Esophagus muscularis mucosa (tissue), 4 donors: ENCODE measurements at regions not wholly inside any gene's neighbourhood (a gene's known extent, or its start where the extent isn't known, plus 50 kb on each side); places are given as distances from the start of the nearest gene placed in this dataset.

Experiments
- DNase-seq: peaks from one replicate; pipeline ENCODE4 v3.0.0-alpha.2; 2017; ENCODE audit errors: extremely low spot score
- H3K27ac ChIP-seq, 4 donors: fragments of 200-600 bp; sonication (generic); replicated peaks in 1 of 4; 1 replicate in 3 of 4; 2 replicates in 1 of 4; pipeline ENCODE4 v1.5.1; 2016 to 2019; ENCODE audit warnings: mild to moderate bottlenecking in 1 of 4
- H3K27me3 ChIP-seq, 4 donors: fragments of 200-600 bp; sonication (generic); one replicate each; pipeline versions ENCODE4 v1.5.1 to v1.6.0; 2016 to 2019
- H3K36me3 ChIP-seq, 4 donors: fragments of 200-600 bp; sonication (generic); one replicate each; pipeline ENCODE4 v1.5.1; 2016 to 2019
- H3K4me1 ChIP-seq, 4 donors: fragments of 200-600 bp; sonication (generic); one replicate each; pipeline ENCODE4 v1.5.1; 2016 to 2019
- H3K4me3 ChIP-seq, 4 donors: fragments of 200-600 bp; sonication (generic); 1 replicate in 2 of 4; 2 replicates in 2 of 4; pipeline ENCODE4 v1.5.1; 2016 to 2019; ENCODE audit warnings: mild to moderate bottlenecking in 4 of 4, moderate library complexity in 1 of 4
- H3K9me3 ChIP-seq, 4 donors: fragments of 200-600 bp; sonication (generic); 1 replicate in 3 of 4; 2 replicates in 1 of 4; pipeline ENCODE4 v1.5.1; 2016 to 2019
- EP300 ChIP-seq: sonication (generic); formaldehyde crosslinking; IDR thresholded peaks from one replicate; pipeline ENCODE4 v1.6.1; 2017; ENCODE audit warnings: antibody characterized with exemption
- POLR2A ChIP-seq: fragments of 450-650 bp; IDR thresholded peaks from one replicate; pipeline ENCODE4 v1.6.1; 2017; ENCODE audit warnings: antibody characterized with exemption, moderate library complexity, mild to moderate bottlenecking, low read depth
- POLR2AphosphoS5 ChIP-seq, 2 donors: sonication (generic); formaldehyde crosslinking; IDR thresholded peaks; one replicate each; pipeline ENCODE4 v1.6.1; 2017; ENCODE audit warnings: antibody characterized with exemption in 2 of 2
- WGBS: methylation state at CpG from one replicate; pipeline ENCODE4 v1.1.5; 2018; 5-methylcytosine and 5-hydroxymethylcytosine counted together
- intact Hi-C: fragments of 100-400 bp; cut with DNase I; formaldehyde crosslinking; loops from one replicate; pipeline ENCODE4 v1.15.1; 2023
- TF ChIP-seq, protein P1 (sequence below), 3 experiments: fragments of 200-600 bp in 2 of 3; fragments of 450-650 bp in 1 of 3; sonication (generic) in 2 of 3; IDR thresholded peaks; one replicate each; pipeline ENCODE4 v1.5.1; 2017 to 2019; ENCODE audit warnings: antibody characterized with exemption in 3 of 3, mild to moderate bottlenecking in 2 of 3, moderate library complexity in 1 of 3

DNA sequence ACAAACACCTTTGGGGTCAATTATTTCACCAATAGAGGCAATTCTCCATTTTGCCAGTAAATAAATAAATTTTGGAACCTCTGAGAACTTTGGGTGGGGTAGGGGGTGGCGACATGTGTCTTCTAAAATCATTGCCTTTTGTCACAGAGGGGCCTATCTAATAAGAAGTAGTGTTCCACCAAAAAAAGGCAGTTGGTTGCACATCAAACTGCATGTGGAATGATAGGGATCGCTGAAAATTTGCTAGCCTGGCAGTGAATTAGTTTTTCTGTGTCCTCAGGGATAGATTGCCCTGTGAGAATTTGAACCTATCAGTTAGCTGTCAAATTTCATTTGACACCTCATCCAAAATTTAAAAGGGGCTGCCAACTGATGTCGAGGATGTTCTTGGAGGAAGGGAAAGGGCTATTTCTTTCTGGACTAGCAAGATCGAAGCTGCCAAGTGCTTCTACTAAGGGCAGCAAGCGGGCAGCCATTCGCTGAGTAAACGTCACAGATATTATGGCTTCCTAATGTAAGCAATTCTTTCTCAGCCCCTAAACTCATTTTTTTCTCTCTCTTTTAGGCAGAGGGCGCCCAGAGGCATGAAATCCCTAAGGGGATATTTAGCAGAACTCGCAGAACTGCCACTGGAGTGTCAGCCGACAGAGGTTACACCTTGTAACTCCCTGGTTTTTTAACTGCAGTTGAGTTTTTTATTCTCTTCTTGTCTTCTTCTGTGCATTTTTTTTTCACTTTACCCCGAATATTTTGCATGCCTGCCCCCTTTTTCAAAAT, 2208.1 kb upstream of the WWC1 start:
- no peak for DNase-seq
- no peaks in the 10 kb centered on the region for H3K4me1 ChIP-seq
- no peaks in the 10 kb centered on the region for H3K36me3 ChIP-seq
- H3K27me3 ChIP-seq: no peaks in the 10 kb centered on the region
- H3K9me3 ChIP-seq: no peaks in the 10 kb centered on the region
- TF ChIP-seq EP300 (no peak), POLR2A (no peak), POLR2AphosphoS5 (IDR thresholded peaks at IDR 0.05) (no peak)
- TF ChIP-seq, protein P1, sequence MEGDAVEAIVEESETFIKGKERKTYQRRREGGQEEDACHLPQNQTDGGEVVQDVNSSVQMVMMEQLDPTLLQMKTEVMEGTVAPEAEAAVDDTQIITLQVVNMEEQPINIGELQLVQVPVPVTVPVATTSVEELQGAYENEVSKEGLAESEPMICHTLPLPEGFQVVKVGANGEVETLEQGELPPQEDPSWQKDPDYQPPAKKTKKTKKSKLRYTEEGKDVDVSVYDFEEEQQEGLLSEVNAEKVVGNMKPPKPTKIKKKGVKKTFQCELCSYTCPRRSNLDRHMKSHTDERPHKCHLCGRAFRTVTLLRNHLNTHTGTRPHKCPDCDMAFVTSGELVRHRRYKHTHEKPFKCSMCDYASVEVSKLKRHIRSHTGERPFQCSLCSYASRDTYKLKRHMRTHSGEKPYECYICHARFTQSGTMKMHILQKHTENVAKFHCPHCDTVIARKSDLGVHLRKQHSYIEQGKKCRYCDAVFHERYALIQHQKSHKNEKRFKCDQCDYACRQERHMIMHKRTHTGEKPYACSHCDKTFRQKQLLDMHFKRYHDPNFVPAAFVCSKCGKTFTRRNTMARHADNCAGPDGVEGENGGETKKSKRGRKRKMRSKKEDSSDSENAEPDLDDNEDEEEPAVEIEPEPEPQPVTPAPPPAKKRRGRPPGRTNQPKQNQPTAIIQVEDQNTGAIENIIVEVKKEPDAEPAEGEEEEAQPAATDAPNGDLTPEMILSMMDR (IDR thresholded peaks at IDR 0.05): no peak
- no peak overlapping the region for H3K27ac ChIP-seq
- intact Hi-C loops: no loop called here
- H3K4me3 ChIP-seq: no peak overlapping the region
- WGBS: 45% methylated on average over 11 of the region's 11 CpGs

DNA sequence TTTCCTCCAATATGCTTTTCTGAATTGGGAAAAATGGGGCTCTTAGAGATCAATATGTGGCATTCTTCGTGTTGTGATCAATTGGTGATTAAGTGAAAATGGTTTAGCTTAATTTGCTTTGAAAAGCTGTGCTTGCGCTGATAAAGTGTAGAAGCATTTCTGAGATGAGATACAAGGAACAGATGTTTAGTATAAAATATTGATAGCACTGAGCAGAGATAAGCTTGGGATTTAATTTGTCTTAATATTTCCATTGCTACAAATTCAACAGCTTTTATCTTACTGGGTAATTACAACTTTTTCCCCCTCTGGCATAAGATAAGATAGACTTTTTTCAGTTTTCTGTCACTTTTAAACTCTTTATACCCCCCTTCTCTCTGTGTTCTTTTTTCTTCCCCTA, 2204.9 kb upstream of the WWC1 start:
- no peak for DNase-seq
- TF ChIP-seq, protein P1 (IDR thresholded peaks at IDR 0.05): no peak
- TF ChIP-seq POLR2AphosphoS5 (IDR thresholded peaks at IDR 0.05) (no peak), POLR2A (no peak), EP300 (no peak)
- WGBS: 68% methylated on average over 2 of the region's 2 CpGs
- Histone ChIP-seq H3K4me3 (no peak overlapping the region), H3K27me3 (no peaks in the 10 kb centered on the region), H3K9me3 (no peaks in the 10 kb centered on the region), H3K27ac (no peak overlapping the region), H3K4me1 (no peaks in the 10 kb centered on the region), H3K36me3 (no peaks in the 10 kb centered on the region)
- intact Hi-C loops: no loop called here

DNA sequence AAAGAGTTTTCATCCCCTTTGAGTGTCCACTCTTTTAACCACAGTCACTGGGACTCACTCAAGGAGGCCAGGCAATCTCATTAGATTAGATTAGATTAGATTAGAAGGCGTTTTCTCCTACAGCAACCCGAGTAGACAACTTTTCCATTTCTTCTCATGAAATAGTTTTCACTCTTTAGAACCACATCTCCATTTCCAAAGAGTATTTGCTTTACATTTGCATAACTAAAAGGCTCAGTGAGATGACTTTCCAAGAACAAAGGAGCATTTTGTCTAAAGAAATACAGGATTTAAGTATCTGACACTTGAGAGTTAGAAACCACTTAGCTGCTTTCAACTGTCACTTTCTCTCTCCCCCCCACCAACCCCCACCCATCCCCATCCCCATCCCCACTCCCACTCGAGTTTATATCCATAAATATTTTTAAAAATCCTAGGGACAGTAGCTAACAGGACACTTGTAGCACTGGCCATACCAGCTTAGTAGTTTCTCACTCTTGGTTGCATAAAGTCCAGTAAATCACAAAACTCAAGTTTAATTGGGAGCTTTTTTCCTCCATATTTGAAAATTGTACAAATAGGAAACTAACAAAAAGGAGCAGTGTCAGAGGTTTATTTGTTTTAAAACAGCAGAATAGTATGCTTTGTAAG, 2202.9 kb upstream of the WWC1 start:
- intact Hi-C loops: no loop called here
- H3K36me3 ChIP-seq: no peaks in the 10 kb centered on the region
- no peak overlapping the region for H3K4me3 ChIP-seq
- TF ChIP-seq EP300 (no peak), POLR2A (no peak), POLR2AphosphoS5 (IDR thresholded peaks at IDR 0.05) (no peak)
- TF ChIP-seq, protein P1 (IDR thresholded peaks at IDR 0.05): no peak
- WGBS: 21% methylated on average over 3 of the region's 3 CpGs
- no peaks in the 10 kb centered on the region for H3K27me3 ChIP-seq
- no peaks in the 10 kb centered on the region for H3K9me3 ChIP-seq
- H3K4me1 ChIP-seq: no peaks in the 10 kb centered on the region
- H3K27ac ChIP-seq: no peak overlapping the region
- no peak for DNase-seq

DNA sequence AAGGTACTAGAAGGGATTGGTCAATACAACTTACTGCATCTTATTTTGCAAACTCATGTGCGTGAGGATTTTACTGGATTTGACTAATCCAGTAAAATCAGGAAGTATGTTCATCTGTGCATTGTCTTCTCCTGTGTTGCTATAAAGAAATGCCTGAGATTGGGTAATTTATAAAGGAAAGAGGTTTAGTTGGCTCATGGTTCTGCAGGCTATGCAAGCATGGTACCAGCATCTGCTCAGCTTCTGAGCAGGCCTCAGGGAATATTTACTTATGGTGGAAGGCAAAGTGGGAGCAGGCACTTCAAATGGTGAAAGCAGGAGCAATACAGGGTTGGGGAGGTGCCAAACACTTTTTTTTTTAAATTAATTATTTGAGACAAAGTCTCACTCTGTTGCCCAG, 2199.5 kb upstream of the WWC1 start:
- H3K9me3 ChIP-seq: no peaks in the 10 kb centered on the region
- no peak overlapping the region for H3K27ac ChIP-seq
- H3K36me3 ChIP-seq: no peaks in the 10 kb centered on the region
- TF ChIP-seq, protein P1 (IDR thresholded peaks at IDR 0.05): no peak
- no peak for TF ChIP-seq EP300
- no peak for TF ChIP-seq POLR2A
- no peak for TF ChIP-seq POLR2AphosphoS5 (IDR thresholded peaks at IDR 0.05)
- 100% methylated on average over 1 of the region's 1 CpG for WGBS
- H3K4me3 ChIP-seq: no peak overlapping the region
- H3K27me3 ChIP-seq: no peaks in the 10 kb centered on the region
- H3K4me1 ChIP-seq: no peaks in the 10 kb centered on the region
- DNase-seq: no peak
- intact Hi-C loops: no loop called here

DNA sequence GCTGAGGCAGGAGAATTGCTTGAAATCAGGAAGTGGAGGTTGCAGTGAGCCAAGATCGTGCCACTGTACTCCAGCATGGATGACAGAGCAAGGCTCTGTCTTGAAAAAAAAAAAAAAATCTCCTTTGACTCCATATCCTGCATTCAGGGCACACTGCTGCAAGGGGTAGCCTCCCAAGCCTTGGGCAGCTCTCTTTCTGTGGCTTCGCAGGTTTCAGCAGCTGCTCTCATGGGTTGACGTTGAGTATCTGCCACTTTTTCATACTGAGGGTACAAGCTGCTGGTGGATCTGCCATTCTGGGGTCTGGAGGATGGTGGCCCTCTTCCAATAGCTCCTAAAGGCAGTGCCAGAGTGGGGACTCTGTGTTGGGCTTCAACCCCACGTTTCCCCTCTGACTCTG, 2198.1 kb upstream of the WWC1 start:
- H3K27me3 ChIP-seq: no peaks in the 10 kb centered on the region
- WGBS: 75% methylated on average over 4 of the region's 4 CpGs
- intact Hi-C loops: no loop called here

More for the DNA sequence above, 2198.1 kb upstream of the WWC1 start:
- no peak for TF ChIP-seq POLR2A
- TF ChIP-seq POLR2AphosphoS5 (IDR thresholded peaks at IDR 0.05): no peak
- TF ChIP-seq, protein P1 (IDR thresholded peaks at IDR 0.05): no peak
- TF ChIP-seq EP300: no peak
- no peaks in the 10 kb centered on the region for H3K36me3 ChIP-seq
- H3K9me3 ChIP-seq: no peaks in the 10 kb centered on the region
- no peak overlapping the region for H3K27ac ChIP-seq
- H3K4me1 ChIP-seq: no peaks in the 10 kb centered on the region
- no peak overlapping the region for H3K4me3 ChIP-seq
- DNase-seq: no peak
